Fibroblast of skin of back (primary cell): ENCODE measurements at regions not wholly inside any gene's neighbourhood (a gene's known extent, or its start where the extent isn't known, plus 50 kb on each side); places are given as distances from the start of the nearest gene placed in this dataset.
"Not testable (repeated sequence)": the region's sequence is repeated elsewhere in the genome, so short reads cannot be mapped to it uniquely, and the experiment has no call there.

ENCODE experiments used
- DNase-seq: peaks from one replicate; pipeline ENCODE4 v3.0.0-alpha.2; 2013

- DNase-seq: not testable (repeated sequence)
Observed at GRCh38 chr9:43089337-43089736, 905.9 kb downstream of the SPATA31A6 start.

- DNase-seq: not testable (repeated sequence)
Observed at GRCh38 chr9:43110376-43110775, 926.9 kb downstream of the SPATA31A6 start.

GRCh38 chr9:43112846-43113245, 929.4 kb downstream of the SPATA31A6 start:
- DNase-seq: not testable (repeated sequence)

GRCh38 chr9:43115813-43116229, 932.4 kb downstream of the SPATA31A6 start:
- not testable (repeated sequence) for DNase-seq

- DNase-seq: not testable (repeated sequence)
Observed at GRCh38 chr9:43118088-43118865, 934.8 kb downstream of the SPATA31A6 start.

- not testable (repeated sequence) for DNase-seq
Observed at GRCh38 chr9:43119565-43119964, 936.1 kb downstream of the SPATA31A6 start.

- DNase-seq: not testable (repeated sequence)
Observed at GRCh38 chr9:43119978-43120377, 936.5 kb downstream of the SPATA31A6 start.

- not testable (repeated sequence) for DNase-seq
Observed at GRCh38 chr9:43125894-43126293, 942.4 kb downstream of the SPATA31A6 start.

- DNase-seq: not testable (repeated sequence)
Observed at GRCh38 chr9:43127026-43127775, 943.7 kb downstream of the SPATA31A6 start.

GRCh38 chr9:43127949-43128348, 944.5 kb downstream of the SPATA31A6 start:
- DNase-seq: not testable (repeated sequence)

- DNase-seq: peak; percentile 49
Observed at GRCh38 chr9:43130744-43131171, 947.3 kb downstream of the SPATA31A6 start.

GRCh38 chr9:43135440-43135839, 952.0 kb downstream of the SPATA31A6 start:
- peak; percentile 90 for DNase-seq

GRCh38 chr9:43138909-43139308, 955.5 kb downstream of the SPATA31A6 start:
- peak; percentile 12 for DNase-seq

GRCh38 chr9:43139349-43139748, 955.9 kb downstream of the SPATA31A6 start:
- DNase-seq: not testable (repeated sequence)

GRCh38 chr9:43139878-43140608, 956.6 kb downstream of the SPATA31A6 start:
- DNase-seq: peak; percentile 54
